ENCODE measurements at regions not wholly inside any gene's neighbourhood (a gene's known extent, or its start where the extent isn't known, plus 50 kb on each side); places are given as distances from the start of the nearest gene placed in this dataset.

GRCh38 chr12:91913651-91914050 is 232.0 kb downstream of the BTG1 start:
- TF ChIP-seq CTCF (IDR thresholded peaks at IDR 0.05) = no peak
- TF ChIP-seq POLR2A (IDR thresholded peaks at IDR 0.05) = no peak
- no peak for TF ChIP-seq EP300 (IDR thresholded peaks at IDR 0.05)
- no peak for TF ChIP-seq POLR2AphosphoS5 (IDR thresholded peaks at IDR 0.05)
